GM19455 (cell line): ENCODE measurements at regions not wholly inside any gene's neighbourhood (a gene's known extent, or its start where the extent isn't known, plus 50 kb on each side); places are given as distances from the start of the nearest gene placed in this dataset.
"Not testable (repeated sequence)": the region's sequence is repeated elsewhere in the genome, so short reads cannot be mapped to it uniquely, and the experiment has no call there.

Experiments
- ATAC-seq: cut with Tn5 transposase; IDR thresholded peaks from one replicate; pipeline ENCODE4 v1.9.1; 2021; ENCODE audit not compliant: unreplicated experiment

DNA sequence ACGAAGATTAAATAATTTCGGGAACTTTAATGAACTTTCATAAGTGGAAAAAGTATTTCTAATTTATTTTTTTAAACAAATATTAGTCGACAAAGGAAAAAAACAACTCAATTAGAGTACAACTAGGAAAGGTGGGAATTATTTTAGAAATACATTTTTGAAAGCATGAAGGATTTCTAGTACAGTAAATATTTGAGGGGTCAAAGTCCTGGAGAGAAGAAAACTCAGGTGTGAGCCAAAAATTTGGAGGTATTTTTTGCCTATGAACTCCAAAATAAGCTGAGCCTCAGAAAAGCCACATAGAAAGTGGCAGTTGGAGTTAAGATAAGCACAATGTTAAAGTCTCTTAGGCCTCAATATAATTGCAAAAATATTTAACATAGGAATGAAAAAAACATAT, 2017.3 kb downstream of the C4orf33 start:
- no peak for ATAC-seq

DNA sequence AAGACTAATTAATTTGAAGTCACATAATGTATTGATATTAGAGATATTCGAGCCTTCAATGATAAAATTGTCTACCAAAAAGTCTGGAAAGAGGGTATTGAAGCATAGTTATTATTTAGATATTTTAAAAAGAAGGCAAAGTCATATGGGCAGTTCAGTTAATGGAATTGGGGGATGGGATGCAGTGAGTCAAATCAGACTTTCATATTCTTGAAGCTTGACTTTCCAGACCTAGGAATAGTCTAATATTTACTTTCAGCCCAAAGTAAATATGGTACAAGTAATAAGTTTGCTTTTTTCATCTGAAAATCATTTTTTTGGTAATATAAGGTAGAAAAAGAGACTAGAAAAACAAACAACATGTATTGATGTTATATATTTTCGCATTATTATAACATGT, 2017.8 kb downstream of the C4orf33 start:
- no peak for ATAC-seq

DNA sequence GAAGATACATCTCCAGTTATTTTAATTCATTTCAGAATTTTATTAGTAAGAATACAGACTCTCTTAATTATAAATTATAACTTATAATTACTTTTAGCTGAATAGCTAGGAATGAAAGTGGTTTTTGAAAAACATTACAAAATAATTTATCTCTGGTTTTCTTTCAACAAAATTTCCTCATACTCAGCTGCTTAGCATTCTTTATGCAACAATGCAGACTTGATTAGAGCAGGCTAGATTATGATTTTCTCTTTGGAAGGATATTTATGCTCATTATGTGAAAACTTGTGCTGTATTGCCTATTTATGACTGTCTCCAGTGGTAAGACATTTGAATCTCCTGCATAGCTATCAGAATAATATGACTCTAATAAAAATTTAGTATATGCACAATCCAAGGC, 2023.7 kb downstream of the C4orf33 start:
- no peak for ATAC-seq

DNA sequence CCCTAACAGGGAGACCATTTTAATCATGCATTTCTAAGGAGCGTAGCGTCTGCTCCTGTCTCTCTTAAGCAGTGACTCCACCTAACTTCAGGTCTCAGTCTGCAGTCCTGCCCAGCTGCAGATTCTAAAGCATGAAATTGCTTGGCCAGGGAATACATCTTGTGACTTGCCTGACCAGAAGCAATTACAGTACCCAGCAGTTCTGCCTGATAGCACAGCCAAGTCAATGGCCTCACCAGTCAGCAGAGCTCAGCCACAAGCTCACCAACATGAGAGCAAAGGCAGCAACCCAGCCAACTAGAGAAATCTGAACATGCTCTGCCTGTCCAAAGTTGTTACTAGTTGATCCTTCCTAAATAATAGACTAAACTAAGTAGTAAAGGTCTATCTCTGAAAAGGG, 2011.9 kb upstream of the PCDH10 start:
- no peak for ATAC-seq

DNA sequence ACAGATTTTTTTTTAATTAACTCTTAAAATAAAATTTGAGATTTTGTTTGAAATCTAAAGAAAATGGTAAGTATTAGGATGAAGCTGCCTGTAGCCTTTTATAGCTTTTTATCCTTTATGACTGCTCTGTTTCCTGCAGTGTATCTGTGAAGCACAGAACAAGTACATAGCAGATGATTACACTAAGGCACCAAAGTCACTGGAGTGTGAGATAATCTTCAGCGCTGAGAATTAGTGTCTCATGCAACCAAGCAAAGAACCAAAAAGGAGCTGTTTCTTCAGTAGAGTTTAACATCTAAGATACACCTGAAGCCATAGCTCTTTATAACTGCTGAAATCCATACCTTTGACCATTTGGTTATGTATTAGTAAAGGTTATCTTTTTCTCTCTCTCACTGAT, 1989.8 kb upstream of the PCDH10 start:
- no peak for ATAC-seq

DNA sequence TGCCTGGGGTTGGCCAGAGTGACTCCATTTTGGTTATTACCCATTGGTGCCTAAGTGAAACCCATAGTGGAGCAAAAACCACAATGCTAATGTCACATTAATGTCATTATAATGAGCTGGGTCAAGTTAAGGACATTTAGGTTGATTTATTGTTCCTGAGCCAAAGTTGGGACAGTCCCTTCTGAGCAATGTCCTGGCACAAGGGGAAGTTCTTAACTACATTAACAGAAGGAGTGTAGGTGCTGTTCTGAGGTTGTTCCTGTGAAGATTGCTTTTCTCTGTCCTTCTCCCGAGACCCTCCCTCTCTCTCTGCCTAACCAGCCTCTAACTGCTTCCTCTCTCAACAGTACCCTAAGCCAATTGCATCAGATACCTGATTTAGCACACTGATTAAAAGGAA, 1956.8 kb upstream of the PCDH10 start:
- ATAC-seq = no peak

DNA sequence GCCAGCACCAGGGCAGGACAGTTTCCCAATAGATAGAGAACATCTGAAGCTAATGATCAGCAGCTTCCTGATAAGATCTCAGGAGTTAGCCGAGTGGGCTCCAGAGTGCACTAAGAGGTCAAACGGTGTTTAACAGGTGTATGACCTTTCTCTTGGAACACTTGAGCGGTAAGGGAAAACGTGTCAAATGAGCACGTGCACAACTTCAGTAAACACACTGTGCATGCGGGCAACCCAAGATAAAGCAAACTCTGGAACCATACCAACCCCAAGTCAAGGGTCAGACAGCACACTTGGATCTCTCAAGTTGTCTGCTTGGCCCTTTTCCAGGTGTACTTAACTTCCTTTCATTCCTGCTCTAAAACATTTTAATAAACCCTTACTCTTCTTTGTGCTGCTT, 1941.5 kb upstream of the PCDH10 start:
- ATAC-seq = no peak

DNA sequence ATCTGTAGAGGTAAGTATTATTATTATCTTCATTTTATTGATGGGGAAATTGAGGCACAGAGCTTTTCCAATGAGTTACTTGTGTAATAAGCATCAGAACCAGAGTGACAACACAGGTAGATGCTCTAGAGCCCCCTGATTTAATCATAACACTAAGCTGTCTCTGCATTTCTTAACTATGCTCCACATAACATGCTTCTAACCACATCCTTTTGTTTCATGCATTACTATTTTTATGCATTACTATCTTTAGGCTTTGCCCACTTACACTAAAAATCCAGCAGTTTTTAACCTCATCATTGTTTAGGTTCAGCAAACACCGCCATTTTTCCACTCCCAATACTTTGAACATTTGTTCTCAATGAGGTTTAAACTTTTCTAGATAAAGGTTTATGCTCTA, 1900.8 kb upstream of the PCDH10 start:
- ATAC-seq = no peak

DNA sequence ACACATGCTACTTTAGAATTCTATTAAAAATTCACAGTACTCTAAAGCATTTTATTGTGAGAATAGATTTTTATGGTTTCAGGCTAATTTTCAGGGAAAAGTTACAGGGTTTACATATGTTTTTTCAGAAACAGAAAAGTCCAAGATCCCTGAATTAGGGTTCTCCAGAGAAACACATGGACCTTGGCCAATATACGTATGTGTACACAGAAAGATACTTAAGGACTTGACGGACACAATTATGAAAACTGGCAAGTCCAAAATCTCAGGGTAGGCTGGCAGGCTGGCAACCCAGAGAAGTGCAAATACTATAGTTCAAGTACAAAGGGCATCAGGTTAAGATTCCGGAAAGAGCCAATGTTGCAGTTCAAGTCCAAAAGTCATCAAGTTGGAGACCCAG, 1897.8 kb upstream of the PCDH10 start:
- ATAC-seq = no peak

DNA sequence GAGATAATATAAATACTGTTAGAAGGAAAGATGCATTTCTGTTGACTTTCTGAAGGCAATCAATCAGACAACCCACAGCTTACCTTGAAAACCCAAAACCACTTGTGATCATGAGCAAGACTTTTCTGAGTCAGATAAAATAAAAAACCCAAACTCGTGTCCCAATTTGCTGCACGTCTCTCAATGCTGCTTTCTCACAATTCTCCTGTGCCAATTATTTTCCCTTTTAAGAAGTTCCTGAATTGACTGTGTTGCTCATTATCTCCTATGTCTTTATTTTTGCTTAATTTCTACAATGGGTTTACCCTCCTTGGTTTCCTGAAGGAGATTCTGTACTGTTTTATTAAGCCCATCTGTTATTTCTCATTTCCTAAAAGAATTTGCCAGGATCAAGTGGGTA, 1891.9 kb upstream of the PCDH10 start:
- no peak for ATAC-seq

DNA sequence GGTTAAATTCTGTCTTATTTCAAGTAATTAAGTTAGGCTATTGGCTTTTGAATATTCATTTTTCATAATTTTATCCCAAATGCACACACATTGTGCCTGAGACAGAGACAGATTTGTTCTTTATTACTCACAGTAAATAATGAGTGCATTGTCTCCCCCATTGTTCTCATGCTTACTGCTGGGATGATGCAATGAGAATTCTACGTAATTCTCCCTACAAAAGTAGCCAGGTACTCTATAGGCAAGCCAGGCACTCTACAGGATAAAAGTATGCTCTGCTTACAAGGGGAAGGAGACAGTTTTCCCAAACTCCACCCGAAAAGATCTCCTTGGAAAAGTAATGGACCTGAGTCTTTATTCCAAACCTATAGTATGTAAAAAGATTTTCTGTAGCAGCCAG, 1890.7 kb upstream of the PCDH10 start:
- no peak for ATAC-seq

DNA sequence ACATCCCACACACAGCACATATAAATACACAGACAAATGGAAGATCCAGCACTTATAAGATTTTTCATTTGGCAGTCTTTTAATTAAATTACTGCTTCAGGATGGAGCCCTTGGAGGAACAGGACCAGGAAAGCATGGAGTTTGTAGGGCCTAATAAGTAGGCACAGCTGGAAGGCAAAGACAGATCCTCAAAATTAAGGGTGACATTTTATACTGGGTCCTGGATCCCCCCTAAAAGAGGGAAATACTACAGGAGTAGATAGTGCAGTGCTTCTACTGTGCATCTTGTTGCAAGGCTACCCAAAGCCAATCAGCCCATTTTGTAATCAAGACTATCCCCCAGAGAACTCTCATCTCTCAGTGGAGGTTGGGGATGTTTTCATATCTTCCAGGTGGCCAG, 1860.7 kb upstream of the PCDH10 start:
- no peak for ATAC-seq

DNA sequence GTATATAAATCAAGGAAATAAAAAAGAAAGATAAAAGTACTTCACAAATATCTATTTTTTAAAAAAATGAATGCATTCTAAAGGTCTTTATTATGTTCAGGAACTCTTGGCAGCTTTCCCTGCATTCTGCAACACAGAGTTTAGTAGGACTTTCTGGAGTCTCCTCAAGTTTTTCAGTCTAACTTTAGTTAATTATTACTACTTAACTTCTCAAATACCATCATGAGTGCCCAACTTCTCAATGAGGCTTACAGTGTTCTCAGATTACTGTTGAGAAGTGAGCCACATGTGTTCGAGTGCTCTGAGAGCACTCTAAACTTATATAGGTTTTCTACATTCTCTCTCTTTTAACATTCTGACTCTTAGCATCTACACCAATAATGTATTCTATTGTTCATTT, 1852.9 kb upstream of the PCDH10 start:
- ATAC-seq = no peak

DNA sequence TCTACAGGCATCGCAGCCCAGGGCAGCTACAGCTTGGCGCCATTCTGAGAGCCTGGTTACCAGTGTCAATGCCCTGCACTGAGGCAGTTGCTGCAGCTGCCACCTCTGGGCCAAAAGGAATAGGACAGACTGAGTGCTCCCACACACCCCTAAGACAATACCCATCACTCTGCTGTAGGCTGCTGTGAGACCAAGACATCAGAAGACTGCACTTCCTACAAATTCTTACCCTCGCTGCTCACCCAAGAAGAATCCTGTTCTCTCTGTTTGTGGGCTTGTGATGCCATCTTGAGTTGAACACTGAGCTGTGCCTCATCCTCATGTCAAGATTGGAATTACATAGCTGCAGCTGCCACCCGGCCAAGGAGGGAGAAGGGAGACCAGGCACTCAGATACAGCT, 1847.0 kb upstream of the PCDH10 start:
- no peak for ATAC-seq

DNA sequence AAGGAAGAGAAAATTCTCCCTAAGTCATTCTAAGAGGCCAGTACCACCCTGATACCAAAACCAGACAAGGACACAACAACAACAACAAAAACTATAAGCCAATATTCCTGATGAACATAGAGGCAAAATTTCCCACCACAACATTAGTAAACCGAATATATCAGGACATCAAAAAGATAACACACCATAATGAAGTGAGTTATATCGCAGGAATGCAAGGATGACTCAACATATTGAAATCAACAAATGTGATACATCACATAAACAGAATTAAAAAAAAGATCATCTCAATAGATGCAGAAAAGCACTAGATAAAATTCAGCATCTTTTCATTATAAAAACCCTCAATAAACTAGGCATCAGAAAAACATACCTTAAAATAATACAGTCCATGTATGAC, 1844.4 kb upstream of the PCDH10 start:
- no peak for ATAC-seq

DNA sequence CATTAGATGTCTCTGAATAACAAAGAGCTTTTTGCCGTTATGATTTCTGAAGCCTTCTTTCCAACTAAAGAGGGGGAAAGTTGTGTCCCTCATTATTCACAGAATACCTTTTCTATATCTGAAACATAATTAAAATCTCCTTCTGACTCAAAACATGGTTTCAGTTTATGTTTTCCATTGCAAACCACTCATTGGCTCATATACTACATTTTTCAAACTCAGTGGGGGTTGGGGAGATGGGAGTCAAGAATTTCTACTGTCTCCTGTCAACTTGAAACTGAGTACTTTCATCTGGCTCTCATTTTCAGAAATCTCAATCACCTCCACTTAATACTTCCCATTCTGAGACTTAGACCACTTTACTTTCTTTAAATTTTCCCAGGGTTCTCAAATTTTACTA, 1839.5 kb upstream of the PCDH10 start:
- no peak for ATAC-seq

DNA sequence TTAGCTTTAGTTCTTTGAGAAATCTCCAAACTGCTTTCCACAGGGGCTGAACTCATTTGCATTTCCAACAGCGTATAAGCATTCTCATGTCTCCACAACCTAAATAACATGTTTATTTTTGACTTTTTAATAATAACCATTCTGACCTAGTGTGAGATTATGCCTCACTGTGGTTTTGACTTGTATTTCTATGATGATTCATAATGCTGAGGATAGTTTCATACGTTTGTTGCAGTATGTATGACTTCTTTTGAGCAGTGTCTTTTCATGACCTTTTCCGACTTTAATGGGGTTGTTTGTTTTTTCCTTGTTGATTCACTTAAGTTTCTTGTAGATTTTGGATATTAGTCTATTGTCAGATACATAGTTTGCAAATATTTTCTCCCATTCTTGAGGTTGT, 1833.0 kb upstream of the PCDH10 start:
- ATAC-seq = no peak

DNA sequence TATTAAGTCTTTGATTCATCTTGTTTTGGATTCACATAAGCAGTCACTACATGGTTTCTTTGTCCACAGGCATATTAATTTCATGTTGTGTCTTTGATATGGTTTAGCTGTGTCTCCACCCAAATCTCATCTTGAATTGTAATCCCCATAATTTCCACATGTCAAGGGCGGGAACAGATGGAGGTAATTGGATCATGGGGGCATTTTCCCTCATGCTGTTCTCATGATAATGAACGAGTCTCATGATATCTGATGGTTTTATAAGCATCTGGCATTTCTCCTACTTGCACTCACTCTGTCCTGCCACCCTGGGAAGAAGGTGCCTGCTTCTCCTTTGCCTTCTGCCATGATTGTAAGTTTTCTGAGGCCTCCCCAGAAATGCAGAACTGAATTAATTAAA, 1811.2 kb upstream of the PCDH10 start:
- no peak for ATAC-seq

DNA sequence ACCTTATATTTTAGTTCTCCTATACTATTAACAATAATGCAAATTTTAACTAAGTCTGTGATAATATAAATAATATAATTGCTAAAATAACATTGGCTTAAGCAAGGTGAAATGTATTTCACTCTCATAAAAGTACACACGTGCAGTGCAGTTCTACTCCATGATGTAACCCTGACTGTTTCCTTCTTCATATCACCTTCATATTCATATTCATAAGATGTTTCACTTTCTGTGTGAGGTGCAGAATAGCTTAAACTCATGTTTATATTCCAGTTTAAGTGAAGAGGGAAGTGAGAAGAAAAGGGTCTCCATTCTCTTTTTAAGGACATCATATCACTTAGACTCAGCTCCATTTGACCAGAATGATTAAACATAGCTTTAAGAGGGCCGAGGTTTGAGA, 1810.0 kb upstream of the PCDH10 start:
- no peak for ATAC-seq

DNA sequence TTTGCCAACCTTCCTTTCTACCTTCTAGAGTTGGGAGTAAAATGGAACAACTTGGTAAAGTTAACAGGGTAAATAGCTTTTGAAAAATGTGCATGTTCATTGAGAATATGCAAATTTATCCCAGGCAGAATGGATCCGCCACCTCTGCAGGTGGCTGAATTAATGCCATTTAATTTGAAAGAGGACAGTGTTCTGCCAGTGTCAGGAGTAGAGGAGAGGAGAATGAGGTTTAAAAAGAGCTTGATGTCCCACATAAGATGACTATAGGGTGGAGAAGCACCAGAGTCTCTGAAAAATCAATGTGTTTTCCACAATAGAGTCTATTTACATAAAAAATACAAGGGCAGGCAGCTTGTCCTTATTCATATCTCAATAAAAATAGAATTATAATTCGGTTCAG, 1804.3 kb upstream of the PCDH10 start:
- ATAC-seq = no peak

DNA sequence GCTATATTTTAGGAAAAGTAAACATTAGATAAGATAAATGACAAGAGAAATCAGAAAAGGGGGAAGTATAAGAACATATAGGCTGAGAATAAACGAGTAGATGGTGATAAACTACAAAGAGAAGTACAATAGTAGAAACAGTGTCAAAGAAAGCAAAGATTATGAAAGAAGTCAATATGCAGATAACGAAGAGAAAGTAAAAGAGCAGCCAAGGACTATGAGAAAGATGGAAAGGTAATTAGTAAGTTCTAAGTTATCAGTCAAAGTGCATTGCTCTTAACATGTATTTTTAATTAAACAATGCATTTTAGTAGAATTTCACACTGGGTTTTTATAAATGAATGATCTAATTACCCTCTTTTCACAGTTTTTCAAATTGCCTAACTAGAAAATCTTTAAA, 1801.3 kb upstream of the PCDH10 start:
- ATAC-seq = no peak

DNA sequence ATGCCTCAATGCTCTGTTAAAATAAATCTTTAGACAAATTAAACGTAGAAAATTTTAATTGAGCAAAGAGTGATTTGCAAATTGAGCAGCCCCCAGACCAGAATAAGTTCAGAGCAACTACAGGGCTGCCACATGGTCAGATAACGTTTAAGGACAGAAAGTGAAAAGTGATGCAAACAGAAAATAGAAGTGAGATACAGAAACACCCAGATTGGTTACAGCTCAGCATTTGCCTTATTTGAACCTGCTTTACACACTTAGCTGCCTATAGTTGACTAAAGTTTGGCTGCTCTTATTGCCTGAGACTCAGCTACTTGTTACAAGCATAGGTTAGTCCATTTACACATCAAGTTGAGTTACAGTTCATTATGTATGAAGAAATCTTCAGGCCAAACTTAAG, 1800.8 kb upstream of the PCDH10 start:
- ATAC-seq = peak; percentile 78

DNA sequence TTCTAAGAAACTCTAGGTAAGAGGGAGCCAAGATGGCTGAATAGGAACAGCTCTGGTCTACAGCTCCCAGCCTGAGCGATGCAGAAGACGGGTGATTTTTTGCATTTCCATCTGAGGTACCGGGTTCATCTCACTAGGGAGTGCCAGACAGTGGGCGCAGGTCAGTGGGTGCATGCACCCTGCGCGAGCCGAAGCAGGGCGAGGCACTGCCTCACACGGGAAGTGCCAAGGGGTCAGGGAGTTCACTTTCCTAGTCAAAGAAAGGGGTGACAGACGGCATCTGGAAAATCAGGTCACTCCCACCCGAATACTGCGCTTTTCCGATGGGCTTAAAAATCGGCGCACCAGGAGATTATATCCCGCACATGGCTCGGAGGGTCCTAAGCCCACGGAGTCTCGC, 1796.7 kb upstream of the PCDH10 start:
- not testable (repeated sequence) for ATAC-seq

DNA sequence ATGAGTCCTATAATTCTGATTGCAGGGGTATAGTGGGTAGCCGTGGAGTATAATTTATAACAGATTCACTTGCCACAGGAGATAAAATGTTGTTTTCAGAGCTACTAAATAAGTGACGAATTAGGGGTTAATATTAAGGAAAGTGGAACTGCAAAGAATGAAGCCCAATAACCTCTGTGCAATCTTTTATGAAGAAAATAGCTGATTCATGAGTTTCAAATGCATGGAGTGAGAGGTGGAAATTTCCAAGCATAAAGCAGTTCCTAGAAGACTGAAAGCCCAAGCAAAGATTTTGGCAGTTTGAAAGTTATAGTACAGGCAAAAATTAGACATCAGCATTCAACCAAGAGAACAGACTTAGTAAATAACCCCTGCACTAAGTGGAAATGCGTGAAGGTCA, 1782.4 kb upstream of the PCDH10 start:
- ATAC-seq = no peak
